Breast epithelium (tissue), 4 donors: ENCODE measurements at regions not wholly inside any gene's neighbourhood (a gene's known extent, or its start where the extent isn't known, plus 50 kb on each side); places are given as distances from the start of the nearest gene placed in this dataset.
A peak's percentile ranks its signal among the peaks of the same experiment; 100 is the strongest.

Source experiments
- DNase-seq, 2 donors: peaks; one replicate each; pipeline ENCODE4 v3.0.0-alpha.2; 2019; ENCODE audit warnings: low spot score in 2 of 2
- H3K27ac ChIP-seq, 2 donors: fragments of 200-600 bp; sonication (generic) in 1 of 2; one replicate each; pipeline ENCODE4 v1.5.1; 2016 to 2019; ENCODE audit warnings: mild to moderate bottlenecking in 1 of 2
- H3K27me3 ChIP-seq, 2 donors: fragments of 200-600 bp; sonication (generic) in 1 of 2; one replicate each; pipeline versions ENCODE4 v1.5.1 to v1.6.0; 2017 to 2019; ENCODE audit warnings: control low read depth in 1 of 2, mild to moderate bottlenecking in 1 of 2
- H3K36me3 ChIP-seq: fragments of 200-600 bp; one replicate; pipeline ENCODE4 v1.5.1; 2019
- H3K4me1 ChIP-seq, 2 donors: fragments of 200-600 bp; sonication (generic); one replicate each; pipeline ENCODE4 v1.5.1; 2016 to 2019; ENCODE audit warnings: control low read depth in 1 of 2
- H3K4me3 ChIP-seq, 3 donors: fragments of 200-600 bp; sonication (generic); 1 replicate in 2 of 3; 2 replicates in 1 of 3; pipeline ENCODE4 v1.5.1; 2016 to 2019; ENCODE audit warnings: mild to moderate bottlenecking in 3 of 3, moderate library complexity in 2 of 3
- H3K9me3 ChIP-seq, 2 donors: fragments of 200-600 bp; sonication (generic) in 1 of 2; one replicate each; pipeline ENCODE4 v1.5.1; 2016 to 2019; ENCODE audit warnings: control low read depth in 1 of 2
- CTCF ChIP-seq, 3 donors: fragments of 450-650 bp; IDR thresholded peaks; one replicate each; pipeline ENCODE4 v1.5.1; 2016 to 2017; ENCODE audit warnings: antibody characterized with exemption in 3 of 3, mild to moderate bottlenecking in 3 of 3, moderate library complexity in 3 of 3
- POLR2A ChIP-seq: fragments of 450-650 bp; IDR thresholded peaks from one replicate; pipeline ENCODE4 v1.6.1; 2016; ENCODE audit warnings: antibody characterized with exemption, mild to moderate bottlenecking, moderate library complexity
- POLR2AphosphoS5 ChIP-seq, 3 donors: sonication (generic); formaldehyde crosslinking; IDR thresholded peaks; one replicate each; pipeline ENCODE4 v1.6.1; 2017; ENCODE audit warnings: antibody characterized with exemption in 3 of 3
- intact Hi-C: fragments of 100-400 bp; cut with DNase I; formaldehyde crosslinking; loops from one replicate; pipeline ENCODE4 v1.15.1; 2023; ENCODE audit warnings: low total_unique reads

- intact Hi-C loops = no loop called here
- TF ChIP-seq CTCF (IDR thresholded peaks at IDR 0.05) = no peak
- no peak for TF ChIP-seq POLR2A
- TF ChIP-seq POLR2AphosphoS5 (IDR thresholded peaks at IDR 0.05) = no peak
- Histone ChIP-seq H3K27ac (no peak overlapping the region), H3K9me3 (peaks cover 0 to 6% of the 10 kb centered on the region in 2 donors), H3K36me3 (no peaks in the 10 kb centered on the region), H3K4me3 (no peak overlapping the region), H3K4me1 (no peaks in the 10 kb centered on the region), H3K27me3 (no peaks in the 10 kb centered on the region)
- no peak for DNase-seq
Observed at GRCh38 chr6:169098116-169098515, 155.5 kb downstream of the THBS2 start.

GRCh38 chr6:169097381-169097959 is 156.2 kb downstream of the THBS2 start:
- Histone ChIP-seq H3K36me3 (no peaks in the 10 kb centered on the region), H3K27me3 (no peaks in the 10 kb centered on the region), H3K4me1 (no peaks in the 10 kb centered on the region), H3K4me3 (no peak overlapping the region), H3K27ac (peak overlapping the region in 1 of 2 donors; percentile 32), H3K9me3 (no peaks in the 10 kb centered on the region)
- no peak for DNase-seq
- intact Hi-C loops = no loop called here
- no peak for TF ChIP-seq POLR2A
- TF ChIP-seq CTCF (IDR thresholded peaks at IDR 0.05) = no peak
- TF ChIP-seq POLR2AphosphoS5 (IDR thresholded peaks at IDR 0.05) = no peak

GRCh38 chr6:169096388-169096787 is 157.3 kb downstream of the THBS2 start:
- intact Hi-C loops = no loop called here
- no peak for DNase-seq

GRCh38 chr6:169095153-169095552 is 158.5 kb downstream of the THBS2 start:
- H3K27me3 ChIP-seq = no peaks in the 10 kb centered on the region
- TF ChIP-seq CTCF (IDR thresholded peaks at IDR 0.05) (no peak), POLR2AphosphoS5 (IDR thresholded peaks at IDR 0.05) (no peak), POLR2A (no peak)
- H3K4me3 ChIP-seq = no peak overlapping the region
- H3K9me3 ChIP-seq = peaks cover 8 to 16% of the 10 kb centered on the region in 2 donors
- no peaks in the 10 kb centered on the region for H3K4me1 ChIP-seq
- no peak for DNase-seq
- no peak overlapping the region for H3K27ac ChIP-seq
- intact Hi-C loops = no loop called here
- no peaks in the 10 kb centered on the region for H3K36me3 ChIP-seq

More at GRCh38 chr6:169096388-169096787, 157.3 kb downstream of the THBS2 start:
- Histone ChIP-seq H3K27ac (no peak overlapping the region), H3K36me3 (no peaks in the 10 kb centered on the region), H3K27me3 (no peaks in the 10 kb centered on the region), H3K9me3 (peaks cover 0 to 4% of the 10 kb centered on the region in 2 donors), H3K4me1 (no peaks in the 10 kb centered on the region), H3K4me3 (no peak overlapping the region)
- no peak for TF ChIP-seq POLR2A
- no peak for TF ChIP-seq POLR2AphosphoS5 (IDR thresholded peaks at IDR 0.05)
- TF ChIP-seq CTCF (IDR thresholded peaks at IDR 0.05) = no peak

- intact Hi-C loops = no loop called here
- Histone ChIP-seq H3K36me3 (no peaks in the 10 kb centered on the region), H3K9me3 (peaks cover 8 to 18% of the 10 kb centered on the region in 2 donors), H3K4me3 (no peak overlapping the region), H3K27me3 (no peaks in the 10 kb centered on the region), H3K27ac (no peak overlapping the region), H3K4me1 (no peaks in the 10 kb centered on the region)
- no peak for DNase-seq
- TF ChIP-seq CTCF (IDR thresholded peaks at IDR 0.05) (no peak), POLR2A (no peak), POLR2AphosphoS5 (IDR thresholded peaks at IDR 0.05) (no peak)
Observed at GRCh38 chr6:169094552-169094950, 159.1 kb downstream of the THBS2 start.
